Stimulated activated CD4-positive, alpha-beta T cell treated with anti-CD3 and anti-CD28 coated beads, Interleukin-4, amount 100 ng/mL, for 1 hour (primary cell): ENCODE measurements at regions not wholly inside any gene's neighbourhood (a gene's known extent, or its start where the extent isn't known, plus 50 kb on each side); places are given as distances from the start of the nearest gene placed in this dataset.

Experiments
- DNase-seq: peaks from one replicate; pipeline ENCODE4 v3.0.0-alpha.2; 2020

DNA sequence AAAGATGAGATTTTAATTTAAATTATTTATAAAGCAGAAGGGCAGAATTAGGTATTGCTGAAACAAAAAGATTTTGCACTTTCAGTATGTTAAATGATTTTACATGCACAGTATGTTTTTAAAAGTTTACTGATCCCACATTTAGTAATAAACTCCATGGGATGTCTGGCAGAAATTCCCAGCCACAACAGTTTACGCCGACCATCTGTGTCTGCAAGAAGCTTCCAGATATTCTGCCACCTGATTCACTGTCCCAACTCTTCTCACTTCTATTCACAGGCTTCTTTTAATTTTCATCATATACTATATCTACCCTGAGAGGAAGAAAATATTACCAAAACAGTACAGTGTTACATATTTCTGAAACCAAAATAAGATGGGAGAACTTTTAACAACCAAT, 115.8 kb upstream of the IQCM start:
- no peak for DNase-seq

DNA sequence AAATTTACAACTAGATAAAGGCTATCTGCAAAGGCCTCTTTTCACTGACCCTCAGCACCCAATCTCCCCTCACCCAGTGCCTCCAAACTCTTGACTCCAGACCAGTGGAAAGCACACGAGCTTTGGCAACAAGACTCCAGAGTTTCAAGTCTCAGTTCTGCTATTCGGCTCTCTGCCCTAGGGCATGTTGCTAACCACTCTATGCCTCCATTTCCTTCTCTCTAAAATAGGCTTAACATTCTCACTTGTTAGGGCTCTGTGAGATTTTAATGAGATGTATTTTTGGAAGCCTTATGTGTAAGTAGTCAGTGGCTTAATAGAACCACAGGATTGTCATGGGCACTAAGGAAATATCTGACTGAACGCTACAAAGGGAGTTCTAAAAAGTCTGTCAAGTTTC, 116.5 kb upstream of the IQCM start:
- no peak for DNase-seq

GRCh38 chr4:149933120-149933519, 117.5 kb upstream of the IQCM start:
- no peak for DNase-seq

GRCh38 chr4:149933883-149934282, 118.2 kb upstream of the IQCM start:
- DNase-seq = no peak

GRCh38 chr4:149949381-149949780, 128.9 kb upstream of the DCLK2 start:
- no peak for DNase-seq

GRCh38 chr4:149951152-149951900, 126.9 kb upstream of the DCLK2 start:
- no peak for DNase-seq

- DNase-seq = no peak
Measured at GRCh38 chr4:149952101-149952500, 126.1 kb upstream of the DCLK2 start.

DNA sequence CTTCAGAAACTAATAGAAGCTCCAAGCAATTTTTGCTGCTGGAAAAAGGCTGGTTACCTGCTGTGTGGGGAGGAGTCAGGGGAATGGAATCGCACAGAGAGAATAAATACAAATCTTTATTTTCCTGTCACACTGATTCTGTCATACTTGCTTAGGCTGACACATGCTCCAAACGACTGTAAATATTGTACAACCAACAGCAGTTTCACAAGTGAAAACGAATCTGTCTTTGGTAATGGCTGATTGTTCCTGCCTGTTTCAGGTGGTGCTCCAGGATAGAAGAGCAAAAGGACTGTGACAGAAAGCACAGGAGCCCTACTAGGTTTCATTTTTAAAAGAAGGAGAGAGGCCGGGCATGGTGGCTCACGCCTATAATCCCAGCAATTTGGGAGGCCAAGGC, 125.5 kb upstream of the DCLK2 start:
- no peak for DNase-seq

DNA sequence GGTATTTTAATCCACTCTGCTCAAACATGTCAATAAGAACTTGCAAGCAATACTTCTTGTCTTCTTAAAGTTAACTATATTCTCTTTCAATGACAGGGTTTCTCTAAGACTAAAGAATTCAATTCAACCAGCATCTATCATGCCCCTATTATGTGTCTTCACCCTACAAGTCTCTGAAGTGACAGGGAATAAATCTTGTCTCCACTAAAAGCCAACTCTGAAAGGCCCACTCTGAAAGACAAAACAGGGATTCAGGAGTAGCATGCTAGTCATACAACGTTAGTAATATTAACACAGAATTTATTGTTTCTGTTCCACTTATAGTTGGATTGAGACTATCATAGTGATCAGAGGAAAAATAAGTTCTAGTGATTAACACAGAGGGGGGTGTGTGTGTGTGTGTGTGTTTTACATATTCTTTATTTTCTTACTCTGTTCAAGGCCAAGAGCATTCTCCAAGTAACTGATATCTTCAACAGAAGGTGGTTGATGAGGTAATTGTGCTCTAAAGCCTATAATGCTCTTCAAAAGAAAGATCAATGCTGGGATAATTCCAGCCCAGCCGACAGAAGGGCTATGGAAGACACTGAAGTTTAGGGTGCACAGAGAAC, 122.4 kb upstream of the DCLK2 start:
- no peak for DNase-seq

- no peak for DNase-seq
Measured at GRCh38 chr4:149956678-149957077, 121.6 kb upstream of the DCLK2 start.

DNA sequence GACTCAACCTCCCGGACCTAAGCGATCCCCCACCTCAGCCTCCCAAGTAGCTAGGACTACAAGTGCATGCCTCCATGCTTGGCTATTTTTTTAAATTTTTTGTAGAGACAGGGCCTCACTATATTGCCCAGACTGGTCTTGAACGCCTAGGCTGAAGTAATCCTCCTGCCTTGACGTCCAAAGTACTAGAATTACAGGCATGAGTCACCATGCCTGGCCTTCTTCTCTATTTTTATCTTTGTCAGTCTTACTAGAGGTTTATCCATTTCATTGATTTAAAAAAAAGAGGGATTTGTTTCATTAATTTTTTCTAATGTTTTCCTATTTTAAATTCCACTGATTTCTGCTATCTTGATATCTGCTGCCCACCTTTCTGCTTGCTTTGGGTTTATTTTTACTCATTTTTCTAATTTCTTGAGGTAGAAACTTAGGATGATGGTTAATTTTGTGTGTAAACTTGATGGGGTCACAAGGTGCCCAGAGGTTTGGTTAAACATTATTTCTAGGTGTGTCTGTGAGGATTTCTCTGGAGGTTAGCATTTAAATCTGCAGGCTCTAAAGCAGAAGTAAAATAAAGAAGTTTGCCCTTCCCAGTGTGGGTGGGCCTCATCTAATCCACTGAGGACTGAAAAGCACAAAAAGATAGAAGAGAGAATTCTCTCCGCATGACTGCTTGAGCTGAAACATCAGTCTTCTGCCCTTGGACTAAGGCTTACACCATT, 116.2 kb upstream of the DCLK2 start:
- no peak for DNase-seq

DNA sequence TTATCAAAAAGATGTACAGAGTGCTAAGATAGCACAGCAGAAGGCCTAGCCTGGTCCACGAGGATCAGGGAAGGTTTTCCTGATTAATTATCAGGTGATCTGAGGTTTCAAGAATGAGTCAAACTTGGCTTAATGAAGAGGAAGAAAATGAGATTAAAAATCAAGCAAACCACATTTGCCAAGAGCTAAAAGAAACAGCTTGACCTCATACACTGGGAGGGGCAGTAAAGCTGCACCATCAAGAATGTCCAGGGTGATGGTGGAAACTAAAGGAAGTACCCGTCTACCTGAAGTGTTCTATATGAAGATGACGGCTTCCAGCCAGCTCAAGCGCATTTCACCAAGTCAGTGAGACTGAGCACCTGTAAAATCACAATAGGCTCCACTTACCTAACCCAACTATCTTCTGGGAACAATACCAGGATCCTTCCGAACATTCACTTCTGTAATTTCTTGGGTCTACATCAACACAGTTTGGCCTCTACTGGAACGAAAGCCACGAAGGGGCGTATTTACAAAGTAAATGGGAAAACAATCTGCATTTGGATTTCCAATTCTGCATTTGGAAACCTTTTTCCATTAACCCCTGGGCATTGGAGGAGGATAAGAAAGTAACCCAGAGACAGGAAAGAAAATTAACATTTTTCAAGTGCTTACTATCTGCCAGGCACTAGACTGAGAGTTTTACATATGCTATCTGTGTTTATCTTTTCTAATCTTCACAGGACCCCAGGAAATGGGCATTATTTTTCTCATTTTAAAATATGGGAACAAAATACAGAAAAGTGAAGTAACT, 114.0 kb upstream of the DCLK2 start:
- no peak for DNase-seq

- no peak for DNase-seq
Measured at GRCh38 chr4:149965206-149965605, 113.0 kb upstream of the DCLK2 start.

GRCh38 chr4:149972407-149972806, 105.8 kb upstream of the DCLK2 start:
- DNase-seq = no peak

- DNase-seq = no peak
Measured at GRCh38 chr4:149973181-149973580, 105.1 kb upstream of the DCLK2 start.

DNA sequence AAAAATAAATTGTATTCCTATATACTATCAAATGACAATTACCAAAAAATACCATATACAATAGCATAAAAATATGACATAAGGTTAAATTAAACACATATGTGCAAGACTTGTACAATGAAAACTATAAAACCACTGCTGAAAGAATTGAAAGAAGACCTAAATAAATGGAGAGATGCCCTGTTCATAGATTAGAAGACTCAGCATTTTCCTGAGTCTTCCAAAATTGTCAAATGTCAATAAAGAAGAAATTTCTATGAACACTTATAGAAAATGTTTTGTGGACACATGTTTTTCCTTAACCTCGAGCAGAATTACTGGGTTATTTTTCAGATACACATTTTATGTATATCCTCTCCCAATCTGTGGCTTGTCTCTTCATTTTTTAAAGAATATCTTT, 103.1 kb upstream of the DCLK2 start:
- DNase-seq = no peak

- no peak for DNase-seq
Measured at GRCh38 chr4:149980121-149980682, 98.0 kb upstream of the DCLK2 start.

GRCh38 chr4:149980941-149981340, 97.3 kb upstream of the DCLK2 start:
- peak; percentile 38 for DNase-seq

- DNase-seq = no peak
Measured at GRCh38 chr4:149983401-149983800, 94.8 kb upstream of the DCLK2 start.

DNA sequence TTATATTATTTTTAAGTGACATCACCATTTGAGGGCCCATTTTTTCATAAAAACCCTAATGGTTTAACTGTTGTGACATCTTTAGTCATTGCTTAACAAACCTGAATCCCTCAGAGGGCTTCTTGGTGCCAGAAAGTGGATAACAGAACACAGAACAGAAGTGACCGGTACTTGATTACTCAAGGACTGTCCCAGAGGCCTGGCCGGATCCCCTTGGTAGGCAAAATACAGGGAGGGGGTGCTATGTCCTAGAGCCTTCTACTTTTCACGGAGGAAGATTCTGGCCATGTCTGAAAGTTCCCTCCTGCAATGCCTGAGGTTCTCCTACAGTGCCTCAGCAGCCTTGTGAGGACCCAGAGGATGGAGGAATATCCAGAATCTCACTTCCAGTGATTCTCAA, 94.3 kb upstream of the DCLK2 start:
- DNase-seq = no peak

GRCh38 chr4:149985981-149986380, 92.3 kb upstream of the DCLK2 start:
- DNase-seq = no peak

DNA sequence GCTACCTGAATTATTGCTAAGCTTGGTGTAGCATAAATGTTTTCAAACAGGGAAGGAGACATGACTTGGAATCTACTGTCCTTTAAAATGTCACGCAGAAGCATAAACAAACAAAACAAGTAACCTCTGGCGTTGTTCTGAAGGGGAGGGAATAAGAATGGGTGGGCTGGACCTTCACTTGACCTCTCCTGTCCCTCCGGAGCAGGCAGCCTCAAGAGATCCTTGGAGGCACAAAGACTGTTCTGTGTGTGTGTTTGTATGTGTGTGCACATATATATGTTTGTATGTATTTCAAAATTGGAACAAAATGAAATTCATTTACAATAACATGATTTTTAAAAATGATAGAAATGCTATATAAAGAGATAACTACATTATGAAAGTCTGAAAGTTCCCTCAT, 91.3 kb upstream of the DCLK2 start:
- DNase-seq = no peak
